Rectal smooth muscle tissue (tissue), 1 donor: ENCODE measurements at regions not wholly inside any gene's neighbourhood (a gene's known extent, or its start where the extent isn't known, plus 50 kb on each side); places are given as distances from the start of the nearest gene placed in this dataset.

Experiments
- H3K27ac ChIP-seq: one replicate; pipeline ENCODE4 v1.7.0; 2013; ENCODE audit warnings: low read depth, low read length, inconsistent platforms
- H3K27me3 ChIP-seq: one replicate; pipeline ENCODE4 v1.7.0; 2013; ENCODE audit warnings: low read length; ENCODE audit not compliant: control insufficient read depth, insufficient read depth
- H3K36me3 ChIP-seq: one replicate; pipeline ENCODE4 v1.7.0; 2013; ENCODE audit warnings: low read length; ENCODE audit not compliant: control insufficient read depth, insufficient read depth
- H3K4me1 ChIP-seq: one replicate; pipeline ENCODE4 v1.7.0; 2013; ENCODE audit warnings: low read length; ENCODE audit not compliant: control insufficient read depth, insufficient read depth
- H3K4me3 ChIP-seq: one replicate; pipeline ENCODE4 v1.7.0; 2013; ENCODE audit warnings: low read length
- H3K9ac ChIP-seq: one replicate; pipeline ENCODE4 v1.7.0; 2013; ENCODE audit warnings: low read length

DNA sequence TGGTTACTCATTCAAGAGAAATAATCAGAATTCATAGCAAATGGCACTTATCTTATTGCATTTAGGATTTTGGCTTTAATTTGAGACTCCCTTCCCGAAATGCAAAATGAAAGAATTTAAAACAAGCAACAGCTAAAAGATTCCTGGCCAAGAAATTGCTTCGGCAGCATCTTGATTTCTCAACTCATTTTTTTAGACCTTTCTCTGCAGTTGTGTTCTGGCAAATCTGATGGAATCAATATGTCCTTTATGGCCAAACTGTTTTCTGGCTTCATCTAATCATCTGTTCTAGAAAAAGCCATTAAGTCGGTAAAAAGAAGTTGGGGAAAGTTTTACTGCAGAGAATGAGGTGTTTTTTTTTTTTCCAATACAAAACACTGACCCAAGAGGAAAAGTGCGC, 172.1 kb downstream of the SLC16A9 start:
- no peak overlapping the region for H3K9ac ChIP-seq
- no peak overlapping the region for H3K4me3 ChIP-seq
- peak overlapping the region; percentile 67 for H3K27ac ChIP-seq
- no peaks in the 10 kb centered on the region for H3K27me3 ChIP-seq
- H3K36me3 ChIP-seq, result no peaks in the 10 kb centered on the region
- H3K4me1 ChIP-seq, result peaks cover 13% of the 10 kb centered on the region

DNA sequence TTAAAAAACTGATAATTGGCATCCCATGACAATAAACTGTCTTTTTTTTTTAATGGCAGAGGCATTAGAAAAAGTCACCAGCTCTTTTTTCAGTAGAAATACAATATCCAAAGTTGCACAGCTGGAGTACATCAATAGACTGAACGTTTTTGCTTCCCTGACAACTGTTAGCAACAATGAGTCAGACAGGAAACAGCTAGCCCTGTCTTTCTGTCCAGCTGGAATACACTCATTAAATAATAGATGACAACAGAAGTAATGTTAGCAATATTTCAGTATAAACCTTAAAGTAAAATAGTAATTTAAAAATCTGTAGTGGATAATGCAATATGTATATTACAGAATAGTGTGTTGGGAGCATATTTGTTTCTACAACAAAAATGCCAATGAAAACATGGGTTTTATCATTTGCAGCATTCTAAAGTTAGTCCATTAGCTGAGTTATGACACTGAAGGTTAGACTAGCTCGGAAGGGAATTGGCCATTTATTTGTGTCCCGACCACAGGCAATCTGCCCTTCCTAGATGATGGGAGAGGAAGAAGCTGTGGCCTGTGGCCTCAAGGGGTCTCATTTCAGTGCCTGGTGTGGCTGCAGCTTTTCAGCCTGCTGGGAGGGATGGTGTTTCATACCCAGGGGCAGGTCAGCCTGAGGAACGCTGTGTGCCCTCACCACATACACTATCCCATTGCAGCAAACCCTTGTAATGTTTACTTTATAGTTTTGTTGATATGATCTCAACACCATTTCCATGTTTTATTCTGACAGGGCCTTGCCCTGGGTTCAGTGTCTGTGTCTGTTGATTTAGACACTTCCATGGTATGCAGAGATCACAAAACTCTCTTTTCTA, 173.3 kb downstream of the SLC16A9 start:
- Histone ChIP-seq H3K4me3 (peak overlapping the region; percentile 39), H3K9ac (no peak overlapping the region), H3K27me3 (no peaks in the 10 kb centered on the region), H3K4me1 (peaks cover 13% of the 10 kb centered on the region), H3K36me3 (no peaks in the 10 kb centered on the region), H3K27ac (peak overlapping the region; percentile 67)

DNA sequence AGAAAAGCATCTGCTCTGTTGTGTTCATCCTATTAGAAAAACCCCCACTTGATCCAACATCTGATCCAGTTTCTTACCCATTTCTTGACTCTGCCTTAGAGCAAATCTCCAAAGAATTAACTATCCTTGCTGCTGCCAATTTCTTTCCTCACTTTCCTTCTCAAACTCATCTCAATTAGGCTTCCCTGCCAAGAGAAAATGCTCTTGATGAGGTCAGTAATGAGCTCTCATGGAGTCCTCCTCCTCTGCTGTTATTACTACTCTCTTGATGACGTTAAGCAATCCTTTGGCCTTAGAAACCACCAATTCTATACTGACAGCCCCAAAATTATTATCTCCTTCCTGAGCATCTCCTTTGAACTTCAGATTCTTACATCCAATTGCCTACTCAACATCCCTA, 162.0 kb upstream of the FAM13C start:
- Histone ChIP-seq H3K4me3 (no peak overlapping the region), H3K27ac (peak overlapping the region; percentile 10), H3K36me3 (no peaks in the 10 kb centered on the region), H3K9ac (no peak overlapping the region), H3K27me3 (no peaks in the 10 kb centered on the region), H3K4me1 (no peaks in the 10 kb centered on the region)

DNA sequence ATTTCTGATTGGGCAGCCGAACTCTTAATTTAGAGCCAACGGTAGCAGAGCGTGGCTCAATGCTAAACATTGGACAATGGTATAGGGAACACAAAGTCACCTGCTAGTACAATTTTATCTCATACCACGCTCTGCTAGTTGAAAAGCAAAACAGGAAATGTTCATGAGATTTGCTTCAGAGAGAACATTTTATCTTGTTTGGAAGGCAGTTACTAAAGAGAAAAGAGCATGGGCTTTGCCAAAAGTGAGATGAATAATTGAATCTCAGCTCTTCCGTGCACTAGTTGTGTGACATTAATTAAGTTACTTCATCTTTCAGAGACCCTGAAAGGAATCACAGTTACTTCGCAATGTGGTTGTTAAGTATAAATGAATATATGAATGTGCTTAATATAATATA, 161.5 kb upstream of the FAM13C start:
- Histone ChIP-seq H3K27me3 (no peaks in the 10 kb centered on the region), H3K4me3 (no peak overlapping the region), H3K4me1 (no peaks in the 10 kb centered on the region), H3K36me3 (no peaks in the 10 kb centered on the region), H3K27ac (no peak overlapping the region), H3K9ac (no peak overlapping the region)

DNA sequence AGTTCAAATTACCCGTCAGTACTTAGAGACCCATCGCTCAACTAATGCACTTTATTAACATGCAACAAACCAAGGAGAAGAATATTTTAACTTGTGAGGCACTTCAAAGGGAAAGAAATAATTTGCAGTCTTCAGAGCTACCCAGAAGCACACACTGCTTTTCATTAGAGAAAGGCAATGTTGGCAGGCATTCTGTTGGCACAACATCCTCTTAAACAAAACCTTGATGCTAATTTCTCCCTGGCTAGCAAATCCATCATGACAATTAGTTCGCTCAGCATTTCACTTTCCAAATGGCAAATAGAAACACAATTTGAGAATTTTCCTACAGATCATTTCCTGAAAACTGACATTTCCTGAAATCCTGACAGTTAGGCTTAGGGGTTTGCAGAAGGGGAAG, 155.6 kb upstream of the FAM13C start:
- Histone ChIP-seq H3K4me1 (peaks cover 8% of the 10 kb centered on the region), H3K27ac (no peak overlapping the region), H3K4me3 (no peak overlapping the region), H3K9ac (no peak overlapping the region), H3K36me3 (no peaks in the 10 kb centered on the region), H3K27me3 (no peaks in the 10 kb centered on the region)

DNA sequence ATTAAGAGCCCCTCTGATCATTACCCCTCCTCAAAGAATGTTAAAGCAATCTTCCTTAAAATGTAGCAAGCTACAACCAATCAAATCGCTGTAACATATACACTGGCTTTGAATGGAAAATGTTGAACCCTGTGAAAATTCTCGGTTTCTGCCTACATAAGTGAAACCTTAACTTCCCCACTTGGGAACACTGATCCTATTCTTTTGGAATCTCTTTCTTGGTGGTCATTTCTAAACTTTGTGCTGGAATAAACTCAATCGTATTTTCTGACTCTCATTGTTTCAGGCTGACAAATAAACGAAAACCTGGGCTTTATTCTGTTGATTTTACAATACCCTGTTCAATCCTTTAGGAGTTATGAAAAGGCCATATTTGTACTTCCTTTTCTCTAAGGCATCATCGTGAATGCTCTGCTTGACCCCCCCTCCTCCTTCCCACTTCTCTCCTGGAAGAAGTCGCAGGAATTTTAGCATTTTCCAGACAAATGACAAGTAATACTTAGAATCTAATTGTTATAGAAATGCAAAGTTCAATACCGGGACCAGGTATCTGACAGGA, 155.1 kb upstream of the FAM13C start:
- H3K9ac ChIP-seq, result no peak overlapping the region
- no peak overlapping the region for H3K27ac ChIP-seq
- no peaks in the 10 kb centered on the region for H3K36me3 ChIP-seq
- H3K4me3 ChIP-seq, result no peak overlapping the region
- no peaks in the 10 kb centered on the region for H3K27me3 ChIP-seq
- H3K4me1 ChIP-seq, result peaks cover 8% of the 10 kb centered on the region

DNA sequence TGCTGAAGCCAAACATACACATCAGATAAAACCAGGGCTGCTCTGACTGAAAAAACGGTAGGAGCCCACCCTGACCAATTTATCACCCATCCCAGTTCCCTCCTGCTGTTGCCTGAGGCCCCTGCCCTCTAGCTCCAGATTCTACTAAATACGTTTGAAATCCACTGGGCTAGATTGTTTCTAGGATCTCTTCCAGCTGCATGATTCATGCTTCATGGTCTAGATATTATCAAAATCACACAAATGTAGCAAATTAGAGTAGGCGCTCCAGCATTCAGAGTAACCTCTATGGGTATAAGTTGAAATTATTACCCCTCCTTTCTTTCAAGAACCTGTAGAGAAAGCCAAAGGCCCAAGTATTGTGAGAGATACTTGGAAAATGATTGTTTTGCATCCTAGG, 151.2 kb upstream of the FAM13C start:
- H3K9ac ChIP-seq, result no peak overlapping the region
- H3K4me3 ChIP-seq, result no peak overlapping the region
- H3K27me3 ChIP-seq, result no peaks in the 10 kb centered on the region
- H3K36me3 ChIP-seq, result no peaks in the 10 kb centered on the region
- no peak overlapping the region for H3K27ac ChIP-seq
- H3K4me1 ChIP-seq, result peaks cover 8% of the 10 kb centered on the region

DNA sequence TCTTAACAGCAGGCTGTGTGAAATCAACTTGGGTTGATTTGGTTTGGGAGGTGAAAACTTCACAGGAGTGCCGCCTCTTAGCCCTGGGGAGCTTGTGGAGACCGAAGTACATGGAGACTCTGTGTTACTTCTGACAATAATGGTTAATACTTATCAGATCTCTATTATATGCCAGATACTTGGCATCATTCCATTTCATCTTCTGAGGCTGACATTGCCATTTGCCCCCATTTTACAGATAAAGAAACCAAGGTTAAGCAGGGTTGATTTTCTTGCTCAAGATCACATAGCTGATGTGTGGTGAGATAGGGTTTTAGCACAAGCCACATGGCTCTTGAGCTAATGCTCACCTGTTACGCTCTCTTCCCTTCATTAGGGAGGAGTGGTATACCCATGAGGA, 150.6 kb upstream of the FAM13C start:
- H3K27me3 ChIP-seq, result no peaks in the 10 kb centered on the region
- H3K9ac ChIP-seq, result no peak overlapping the region
- no peaks in the 10 kb centered on the region for H3K36me3 ChIP-seq
- no peak overlapping the region for H3K27ac ChIP-seq
- peaks cover 3% of the 10 kb centered on the region for H3K4me1 ChIP-seq
- H3K4me3 ChIP-seq, result no peak overlapping the region

DNA sequence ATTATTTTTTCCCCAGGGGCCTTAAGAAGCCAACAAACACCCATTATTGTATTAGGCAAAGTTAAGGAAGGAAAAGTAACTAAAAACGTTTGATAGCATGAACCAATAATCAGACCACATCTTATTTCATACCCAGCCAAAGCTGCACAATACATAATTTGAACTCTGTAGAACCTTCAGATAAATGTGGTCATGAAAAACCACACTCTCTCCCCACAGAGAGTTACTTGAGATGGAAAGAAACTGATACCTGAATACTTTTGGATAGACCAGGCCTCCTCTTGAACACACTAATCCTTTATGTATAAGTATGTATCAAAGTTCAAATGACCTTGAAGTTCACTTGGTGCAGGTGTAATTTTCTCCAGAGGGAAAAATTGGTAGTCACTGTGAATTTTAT, 146.6 kb upstream of the FAM13C start:
- Histone ChIP-seq H3K4me1 (no peaks in the 10 kb centered on the region), H3K36me3 (no peaks in the 10 kb centered on the region), H3K4me3 (no peak overlapping the region), H3K27me3 (no peaks in the 10 kb centered on the region), H3K27ac (no peak overlapping the region), H3K9ac (no peak overlapping the region)

DNA sequence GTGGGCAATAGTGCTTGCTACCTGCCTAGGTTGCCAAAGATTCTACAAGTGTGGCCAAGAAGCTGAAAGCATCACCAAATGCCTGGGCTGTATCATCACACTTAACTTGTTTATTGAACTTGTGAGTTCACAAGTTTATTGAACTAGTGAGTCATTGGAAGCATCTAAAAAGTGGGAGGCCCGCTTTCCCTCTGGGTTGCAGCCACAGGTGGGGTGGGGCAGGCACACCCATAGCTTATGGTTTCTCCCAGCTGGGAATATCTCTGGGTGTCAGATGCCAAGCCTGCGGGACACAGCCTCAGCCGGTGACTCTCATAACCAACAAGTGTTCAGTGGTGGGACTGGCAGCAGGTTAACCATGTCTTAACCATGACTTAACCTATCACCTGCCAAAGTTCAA, 145.9 kb upstream of the FAM13C start:
- Histone ChIP-seq H3K27me3 (no peaks in the 10 kb centered on the region), H3K27ac (no peak overlapping the region), H3K36me3 (no peaks in the 10 kb centered on the region), H3K9ac (no peak overlapping the region), H3K4me3 (no peak overlapping the region), H3K4me1 (no peaks in the 10 kb centered on the region)

DNA sequence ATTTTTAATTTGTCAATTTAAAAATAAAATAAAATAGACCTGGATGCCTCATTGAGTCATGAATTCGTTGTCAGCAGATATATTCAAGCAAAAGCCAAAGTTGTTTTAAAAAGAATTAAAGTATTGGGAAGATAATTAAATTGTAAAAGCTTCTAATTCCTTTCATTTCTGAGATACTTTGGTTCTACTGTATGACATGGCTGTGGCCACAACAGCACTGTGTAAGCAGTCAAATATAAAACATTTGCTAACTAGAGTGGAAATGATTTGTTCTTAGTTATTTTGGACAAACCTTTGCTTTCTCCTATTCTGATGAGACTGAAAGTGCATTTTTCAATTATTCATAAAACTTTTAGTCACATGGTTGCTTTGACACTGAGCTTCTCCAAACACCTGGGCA, 143.6 kb upstream of the FAM13C start:
- no peaks in the 10 kb centered on the region for H3K27me3 ChIP-seq
- no peak overlapping the region for H3K9ac ChIP-seq
- no peaks in the 10 kb centered on the region for H3K36me3 ChIP-seq
- H3K27ac ChIP-seq, result no peak overlapping the region
- no peaks in the 10 kb centered on the region for H3K4me1 ChIP-seq
- no peak overlapping the region for H3K4me3 ChIP-seq

DNA sequence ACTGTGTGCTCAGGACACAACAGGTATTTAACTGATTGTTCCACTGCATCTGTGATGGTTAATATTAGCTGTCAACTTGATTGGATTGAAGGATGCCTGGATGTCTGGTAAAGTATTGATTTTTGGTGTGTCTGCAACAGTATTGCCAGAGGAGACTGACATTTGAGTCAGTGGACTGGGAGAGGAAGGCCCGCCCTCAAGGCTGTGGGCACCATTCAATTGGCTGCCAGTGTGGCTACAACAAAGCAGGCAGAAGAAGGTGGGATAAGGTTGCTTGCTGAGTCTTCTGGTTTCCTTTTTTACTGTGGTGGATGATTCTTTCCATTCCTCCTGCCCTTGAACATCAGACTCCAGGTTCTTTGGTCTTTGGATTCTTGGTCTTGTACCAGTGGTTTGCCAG, 137.1 kb upstream of the FAM13C start:
- Histone ChIP-seq H3K9ac (no peak overlapping the region), H3K36me3 (no peaks in the 10 kb centered on the region), H3K4me3 (no peak overlapping the region), H3K27ac (no peak overlapping the region), H3K4me1 (no peaks in the 10 kb centered on the region), H3K27me3 (no peaks in the 10 kb centered on the region)

DNA sequence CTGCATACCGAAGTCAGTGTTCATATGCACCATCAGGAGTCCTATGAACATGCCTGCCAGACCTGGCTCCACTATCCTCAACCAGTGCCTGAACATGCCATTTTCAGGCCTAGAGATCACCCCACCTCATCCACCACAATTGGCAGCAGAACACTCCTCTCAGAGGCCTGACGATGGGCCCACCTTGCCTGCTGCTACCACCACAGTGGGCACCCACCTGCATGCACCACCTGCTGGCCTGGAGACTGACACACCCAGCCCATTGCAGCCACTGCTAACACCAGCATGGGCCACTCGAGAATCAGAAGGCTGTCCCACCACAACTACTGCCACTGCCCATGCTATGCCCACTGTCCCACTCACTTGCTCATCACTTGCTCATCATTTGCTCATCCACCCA, 130.7 kb upstream of the FAM13C start:
- no peaks in the 10 kb centered on the region for H3K27me3 ChIP-seq
- no peaks in the 10 kb centered on the region for H3K36me3 ChIP-seq
- no peak overlapping the region for H3K27ac ChIP-seq
- H3K4me1 ChIP-seq, result no peaks in the 10 kb centered on the region
- H3K9ac ChIP-seq, result no peak overlapping the region
- H3K4me3 ChIP-seq, result no peak overlapping the region
